ENCODE measurements at regions not wholly inside any gene's neighbourhood (a gene's known extent, or its start where the extent isn't known, plus 50 kb on each side); places are given as distances from the start of the nearest gene placed in this dataset.

GRCh38 chr10:23557777-23558176, 118.9 kb downstream of the OTUD1 start:
- Histone ChIP-seq H3K27ac (no peak overlapping the region), H3K36me3 (no peaks in the 10 kb centered on the region), H3K4me3 (no peak overlapping the region), H3K27me3 (no peaks in the 10 kb centered on the region), H3K4me1 (no peaks in the 10 kb centered on the region), H3K9me3 (peaks cover 0 to 8% (median 0%) of the 10 kb centered on the region in 4 donors)
- TF ChIP-seq POLR2A (IDR thresholded peaks at IDR 0.05) (no peak), CTCF (IDR thresholded peaks at IDR 0.05) (no peak)
- DNase-seq = no peak

GRCh38 chr10:23558361-23558799, 119.5 kb downstream of the OTUD1 start:
- no peaks in the 10 kb centered on the region for H3K36me3 ChIP-seq
- H3K4me1 ChIP-seq = no peaks in the 10 kb centered on the region
- DNase-seq = no peak
- no peak for TF ChIP-seq CTCF (IDR thresholded peaks at IDR 0.05)
- TF ChIP-seq POLR2A (IDR thresholded peaks at IDR 0.05) = no peak
- H3K4me3 ChIP-seq = no peak overlapping the region
- H3K27me3 ChIP-seq = no peaks in the 10 kb centered on the region
- H3K27ac ChIP-seq = no peak overlapping the region
- peaks cover 0 to 8% (median 0%) of the 10 kb centered on the region in 4 donors for H3K9me3 ChIP-seq

GRCh38 chr10:23568996-23569395, 130.1 kb downstream of the OTUD1 start:
- Histone ChIP-seq H3K9me3 (peaks cover 0 to 7% (median 2%) of the 10 kb centered on the region in 4 donors), H3K27me3 (no peaks in the 10 kb centered on the region), H3K36me3 (no peaks in the 10 kb centered on the region), H3K4me1 (no peaks in the 10 kb centered on the region), H3K27ac (no peak overlapping the region), H3K4me3 (no peak overlapping the region)
- TF ChIP-seq CTCF (IDR thresholded peaks at IDR 0.05) = no peak
- TF ChIP-seq POLR2A (IDR thresholded peaks at IDR 0.05) = no peak
- no peak for DNase-seq

- Histone ChIP-seq H3K27me3 (no peaks in the 10 kb centered on the region), H3K4me1 (no peaks in the 10 kb centered on the region), H3K9me3 (peaks cover 0 to 7% (median 2%) of the 10 kb centered on the region in 4 donors), H3K36me3 (no peaks in the 10 kb centered on the region), H3K4me3 (no peak overlapping the region), H3K27ac (no peak overlapping the region)
- no peak for DNase-seq
- TF ChIP-seq POLR2A (IDR thresholded peaks at IDR 0.05) (no peak), CTCF (IDR thresholded peaks at IDR 0.05) (no peak)
Observed at GRCh38 chr10:23571884-23572283, 133.0 kb downstream of the OTUD1 start.

- H3K9me3 ChIP-seq = no peaks in the 10 kb centered on the region
- H3K36me3 ChIP-seq = no peaks in the 10 kb centered on the region
- H3K27me3 ChIP-seq = no peaks in the 10 kb centered on the region
- no peak overlapping the region for H3K4me3 ChIP-seq
- TF ChIP-seq CTCF (IDR thresholded peaks at IDR 0.05) (no peak), POLR2A (IDR thresholded peaks at IDR 0.05) (no peak)
- H3K4me1 ChIP-seq = no peaks in the 10 kb centered on the region
- H3K27ac ChIP-seq = no peak overlapping the region
- no peak for DNase-seq
Observed at GRCh38 chr10:23581906-23582450, 143.1 kb downstream of the OTUD1 start.

- no peak overlapping the region for H3K27ac ChIP-seq
- TF ChIP-seq CTCF (IDR thresholded peaks at IDR 0.05) (no peak), POLR2A (IDR thresholded peaks at IDR 0.05) (no peak)
- no peaks in the 10 kb centered on the region for H3K36me3 ChIP-seq
- H3K4me1 ChIP-seq = no peaks in the 10 kb centered on the region
- DNase-seq = no peak
- no peaks in the 10 kb centered on the region for H3K27me3 ChIP-seq
- H3K9me3 ChIP-seq = no peaks in the 10 kb centered on the region
- H3K4me3 ChIP-seq = no peak overlapping the region
Observed at GRCh38 chr10:23584396-23584795, 145.5 kb downstream of the OTUD1 start.

Measured in Peyer's patch (tissue), 4 donors.